Fibroblast of the conjunctiva (primary cell): ENCODE measurements at regions not wholly inside any gene's neighbourhood (a gene's known extent, or its start where the extent isn't known, plus 50 kb on each side); places are given as distances from the start of the nearest gene placed in this dataset.

Experiments used
- DNase-seq: peaks from one replicate; pipeline ENCODE4 v3.0.0-alpha.2; 2010; ENCODE audit warnings: low read depth

DNA sequence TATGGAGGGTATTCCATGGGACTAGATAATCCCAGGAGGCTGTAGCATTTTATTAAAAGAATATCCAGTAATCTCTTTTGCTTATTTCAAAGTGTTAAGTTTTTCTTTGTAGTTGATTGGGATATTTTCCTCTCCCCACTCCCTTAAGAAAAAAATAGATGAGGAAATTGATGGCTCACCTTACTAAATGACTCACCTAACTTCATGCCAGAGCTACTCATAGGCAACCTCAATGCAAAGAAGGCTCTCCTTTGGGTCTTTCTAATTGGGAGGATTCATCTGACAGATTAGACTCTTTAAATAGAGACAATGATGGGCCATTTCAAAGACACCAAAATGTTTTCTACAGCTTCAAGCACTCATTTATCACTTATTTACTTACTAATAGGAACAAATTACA is 528.5 kb upstream of the BTBD3 start:
- DNase-seq, result no peak

GRCh38 chr20:11391591-11391990 is 526.1 kb upstream of the BTBD3 start:
- no peak for DNase-seq

- no peak for DNase-seq
Observed at GRCh38 chr20:11394145-11394833, 523.4 kb upstream of the BTBD3 start.

GRCh38 chr20:11395581-11395980 is 522.1 kb upstream of the BTBD3 start:
- no peak for DNase-seq

DNA sequence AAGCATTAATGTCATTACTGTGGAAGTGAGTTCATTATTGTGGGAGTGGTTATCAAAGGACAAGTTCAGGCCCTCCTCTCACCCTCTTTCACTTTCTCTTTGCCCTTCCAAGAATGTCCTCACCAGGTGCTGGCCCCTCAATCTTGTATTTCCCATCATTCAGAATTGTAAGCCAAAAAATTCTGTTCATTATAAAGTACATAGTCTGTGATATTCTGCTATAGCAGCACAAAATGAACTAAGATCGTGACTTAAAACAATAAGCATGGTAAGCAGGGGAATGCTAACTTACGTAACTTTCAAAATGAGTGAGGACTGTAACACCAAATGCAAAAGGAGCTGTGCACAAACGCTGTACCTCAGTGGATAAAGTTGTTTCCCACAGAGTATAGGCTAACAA is 515.7 kb upstream of the BTBD3 start:
- DNase-seq, result no peak

DNA sequence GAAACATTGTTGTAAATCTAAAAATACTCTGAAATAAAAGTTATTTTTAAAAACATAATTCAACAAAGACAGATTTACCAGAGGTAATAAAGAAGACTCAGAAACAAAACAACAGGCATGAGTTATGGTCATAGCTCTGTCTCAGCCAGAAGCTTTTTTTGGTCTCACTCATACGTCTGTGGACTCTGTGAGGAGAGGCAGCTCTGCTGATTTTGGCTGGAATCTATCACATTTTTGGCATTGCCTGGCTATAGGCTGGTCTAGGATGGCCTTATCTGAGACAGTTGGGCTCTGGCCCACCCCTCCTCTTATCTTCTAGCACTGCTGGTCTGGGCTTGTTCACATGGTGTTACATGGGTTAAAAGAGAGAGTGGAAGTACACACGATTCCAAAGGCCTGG is 514.0 kb upstream of the BTBD3 start:
- DNase-seq, result no peak

- no peak for DNase-seq
Observed at GRCh38 chr20:11406877-11407276, 510.8 kb upstream of the BTBD3 start.

GRCh38 chr20:11409561-11409960 is 508.1 kb upstream of the BTBD3 start:
- DNase-seq, result no peak

DNA sequence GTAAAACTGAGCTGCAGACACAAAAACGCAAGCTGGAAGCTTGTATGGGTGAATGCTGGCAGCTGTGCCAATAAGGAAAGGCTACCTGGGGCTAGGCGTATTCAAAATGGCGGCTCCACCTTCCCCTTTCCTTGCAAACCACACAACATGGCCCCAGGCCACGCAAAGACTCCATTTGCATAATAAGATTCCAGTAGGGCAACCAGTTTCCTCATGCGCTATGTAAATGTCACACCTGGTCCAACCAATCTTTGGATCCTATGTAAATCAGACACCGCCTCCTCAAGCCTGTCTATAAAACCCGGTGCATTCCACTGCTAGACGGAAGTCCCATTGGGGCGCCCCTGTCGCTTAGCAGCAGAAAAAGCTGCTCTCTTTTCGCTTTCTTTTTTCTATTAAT is 505.9 kb upstream of the BTBD3 start:
- DNase-seq, result no peak

- DNase-seq, result no peak
Observed at GRCh38 chr20:11426948-11427347, 490.7 kb upstream of the BTBD3 start.

DNA sequence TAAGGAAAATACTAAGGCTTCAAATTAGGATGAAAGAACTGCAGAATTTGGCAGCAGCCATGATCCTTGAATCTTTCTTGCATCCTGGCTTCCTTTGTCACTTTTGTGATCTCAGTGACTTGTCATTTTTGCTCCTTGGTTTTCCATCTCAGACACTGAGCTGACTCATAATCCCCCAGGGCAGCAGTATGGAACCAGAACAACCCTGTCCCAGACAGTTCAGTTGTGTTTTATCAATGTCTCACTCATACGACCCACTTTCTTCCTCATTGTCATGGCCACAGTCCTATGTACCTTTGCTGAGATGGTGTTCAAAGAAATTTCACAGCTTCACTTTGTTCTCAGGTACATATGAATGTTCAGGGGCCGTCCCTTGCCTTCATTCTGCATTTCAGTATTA is 488.5 kb upstream of the BTBD3 start:
- DNase-seq, result no peak

DNA sequence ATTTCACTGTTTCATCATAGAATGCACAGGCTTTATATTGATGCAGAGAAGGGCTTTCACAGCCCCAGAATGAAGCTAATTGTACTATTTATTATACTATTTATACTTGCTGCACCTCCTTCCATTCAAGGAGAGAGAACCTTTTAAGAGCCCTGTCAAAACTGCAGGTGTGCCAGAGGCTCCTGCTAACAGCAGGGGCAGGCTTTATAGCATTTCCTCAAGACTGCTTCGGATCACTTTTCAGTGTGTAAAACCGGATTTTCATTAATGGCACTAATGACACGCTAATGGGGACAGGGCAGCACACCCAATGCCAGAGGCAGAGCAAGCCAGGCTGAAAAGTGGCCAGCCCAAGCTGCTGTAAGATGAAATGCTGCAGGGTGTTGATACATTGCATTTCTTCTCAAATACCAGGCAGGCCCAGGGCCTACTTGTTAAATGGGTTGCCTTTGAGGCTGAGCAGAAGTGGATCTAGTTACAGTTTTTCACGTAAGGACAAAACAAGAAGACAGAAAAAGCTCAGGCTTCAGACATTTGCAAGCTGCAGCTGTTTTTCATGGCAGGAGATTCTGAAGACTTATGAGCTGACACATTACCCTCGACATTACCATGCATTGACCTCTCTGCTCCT is 487.7 kb upstream of the BTBD3 start:
- no peak for DNase-seq

GRCh38 chr20:11430652-11431051 is 487.0 kb upstream of the BTBD3 start:
- no peak for DNase-seq

DNA sequence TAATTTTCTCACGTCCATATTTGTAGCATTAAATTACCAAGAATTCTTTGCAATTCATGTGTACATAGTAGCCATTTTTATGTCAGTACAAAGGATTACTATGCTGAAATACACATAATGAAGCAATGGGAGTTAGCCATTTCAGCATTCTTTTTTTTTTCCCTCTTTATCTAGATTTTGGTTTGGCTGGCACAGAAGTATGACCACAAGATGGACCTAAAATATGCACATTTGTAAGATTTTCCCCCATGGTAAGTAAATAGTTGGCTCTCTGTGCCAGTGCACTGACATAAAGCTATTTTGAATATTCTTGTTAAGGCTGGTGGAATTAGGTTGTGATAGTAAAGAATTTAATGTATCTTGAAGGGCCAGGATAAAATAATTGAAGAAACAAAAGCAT is 486.1 kb upstream of the BTBD3 start:
- no peak for DNase-seq

GRCh38 chr20:11432407-11432806 is 485.3 kb upstream of the BTBD3 start:
- peak; percentile 30 for DNase-seq

- no peak for DNase-seq
Observed at GRCh38 chr20:11436113-11436905, 481.4 kb upstream of the BTBD3 start.

DNA sequence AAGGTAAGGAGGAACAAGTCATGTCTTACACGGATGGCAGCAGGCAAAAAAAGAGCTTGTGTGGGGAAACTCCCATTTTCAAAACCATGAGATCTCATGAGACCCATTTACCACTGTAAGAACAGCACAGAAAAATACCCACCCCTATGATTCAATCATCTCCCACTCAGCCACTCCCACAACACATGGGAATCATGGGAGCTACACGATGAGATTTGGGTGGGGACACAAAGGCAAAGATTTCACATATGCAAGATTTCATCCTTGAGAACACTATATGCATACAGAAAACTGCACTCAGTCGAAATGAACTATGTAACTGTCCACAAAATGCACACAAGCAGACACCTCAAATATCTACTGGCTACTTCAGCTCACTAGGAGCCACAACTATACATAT is 480.6 kb upstream of the BTBD3 start:
- no peak for DNase-seq

- no peak for DNase-seq
Observed at GRCh38 chr20:11437611-11438380, 479.9 kb upstream of the BTBD3 start.

DNA sequence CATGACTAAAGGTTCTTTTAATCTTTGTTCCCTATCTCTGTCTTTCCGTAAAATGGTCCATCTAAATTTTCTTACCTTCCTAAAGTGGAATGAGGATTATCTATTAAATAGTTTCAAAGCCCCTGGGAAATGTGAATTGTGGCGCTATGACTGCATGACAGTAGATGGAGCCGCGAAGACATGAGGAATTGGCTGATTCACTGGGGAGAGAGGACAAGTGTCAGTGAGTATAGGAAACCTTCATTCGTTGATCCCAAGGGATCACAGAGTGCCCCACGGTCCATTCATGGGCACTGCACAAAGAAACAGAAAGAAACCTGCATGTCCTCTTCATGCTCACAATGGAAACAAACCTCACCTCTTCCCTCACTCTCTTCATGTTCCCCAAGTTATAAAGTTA is 479.3 kb upstream of the BTBD3 start:
- DNase-seq, result no peak

GRCh38 chr20:11443382-11444119 is 474.1 kb upstream of the BTBD3 start:
- no peak for DNase-seq

- no peak for DNase-seq
Observed at GRCh38 chr20:11445161-11445560, 472.5 kb upstream of the BTBD3 start.

GRCh38 chr20:11445891-11446290 is 471.8 kb upstream of the BTBD3 start:
- DNase-seq, result no peak
